ENCODE measurements at regions not wholly inside any gene's neighbourhood (a gene's known extent, or its start where the extent isn't known, plus 50 kb on each side); places are given as distances from the start of the nearest gene placed in this dataset.
"Not testable (repeated sequence)": the region's sequence is repeated elsewhere in the genome, so short reads cannot be mapped to it uniquely, and the experiment has no call there.

GRCh38 chr17:21495281-21495680 lies 119.1 kb downstream of the KCNJ12 start:
- DNase-seq (ENCODE audit: low read depth, low spot score): no peak
- H3K4me3 ChIP-seq (ENCODE audit: low read depth, low read length): no peak overlapping the region
- no peak for TF ChIP-seq CTCF (IDR thresholded peaks at IDR 0.05; ENCODE audit: low read depth, low read length)
- in situ Hi-C loops (cut with HindIII; ENCODE audit: low sequenced_read_pairs): no loop called here

- DNase-seq (ENCODE audit: low read depth, low spot score): no peak
- in situ Hi-C loops (cut with HindIII; ENCODE audit: low sequenced_read_pairs): no loop called here
- no peak for TF ChIP-seq CTCF (IDR thresholded peaks at IDR 0.05; ENCODE audit: low read depth, low read length)
- no peak overlapping the region for H3K4me3 ChIP-seq (ENCODE audit: low read depth, low read length)
Measured at GRCh38 chr17:21500064-21500463, 123.9 kb downstream of the KCNJ12 start.

GRCh38 chr17:21501927-21502700 lies 126.0 kb downstream of the KCNJ12 start:
- H3K4me3 ChIP-seq (ENCODE audit: low read depth, low read length); in situ Hi-C loops (cut with HindIII; ENCODE audit: low sequenced_read_pairs); DNase-seq (ENCODE audit: low read depth, low spot score): not testable (repeated sequence)

GRCh38 chr17:21505819-21506815 lies 130.0 kb downstream of the KCNJ12 start:
- TF ChIP-seq CTCF (IDR thresholded peaks at IDR 0.05; ENCODE audit: low read depth, low read length): no peak
- in situ Hi-C loops (cut with HindIII; ENCODE audit: low sequenced_read_pairs): no loop called here
- DNase-seq (ENCODE audit: low read depth, low spot score): no peak
- no peak overlapping the region for H3K4me3 ChIP-seq (ENCODE audit: low read depth, low read length)

GRCh38 chr17:21507806-21508205 lies 131.6 kb downstream of the KCNJ12 start:
- H3K4me3 ChIP-seq (ENCODE audit: low read depth, low read length); in situ Hi-C loops (cut with HindIII; ENCODE audit: low sequenced_read_pairs); DNase-seq (ENCODE audit: low read depth, low spot score): not testable (repeated sequence)

GRCh38 chr17:21508211-21508610 lies 132.1 kb downstream of the KCNJ12 start:
- DNase-seq (ENCODE audit: low read depth, low spot score): no peak
- in situ Hi-C loops (cut with HindIII; ENCODE audit: low sequenced_read_pairs): no loop called here
- H3K4me3 ChIP-seq (ENCODE audit: low read depth, low read length): no peak overlapping the region
- TF ChIP-seq CTCF (IDR thresholded peaks at IDR 0.05; ENCODE audit: low read depth, low read length): no peak

GRCh38 chr17:21509356-21509755 lies 133.2 kb downstream of the KCNJ12 start:
- DNase-seq (ENCODE audit: low read depth, low spot score); in situ Hi-C loops (cut with HindIII; ENCODE audit: low sequenced_read_pairs); H3K4me3 ChIP-seq (ENCODE audit: low read depth, low read length): not testable (repeated sequence)

Measured in astrocyte of the spinal cord (primary cell).